ENCODE measurements at regions not wholly inside any gene's neighbourhood (a gene's known extent, or its start where the extent isn't known, plus 50 kb on each side); places are given as distances from the start of the nearest gene placed in this dataset.

DNA sequence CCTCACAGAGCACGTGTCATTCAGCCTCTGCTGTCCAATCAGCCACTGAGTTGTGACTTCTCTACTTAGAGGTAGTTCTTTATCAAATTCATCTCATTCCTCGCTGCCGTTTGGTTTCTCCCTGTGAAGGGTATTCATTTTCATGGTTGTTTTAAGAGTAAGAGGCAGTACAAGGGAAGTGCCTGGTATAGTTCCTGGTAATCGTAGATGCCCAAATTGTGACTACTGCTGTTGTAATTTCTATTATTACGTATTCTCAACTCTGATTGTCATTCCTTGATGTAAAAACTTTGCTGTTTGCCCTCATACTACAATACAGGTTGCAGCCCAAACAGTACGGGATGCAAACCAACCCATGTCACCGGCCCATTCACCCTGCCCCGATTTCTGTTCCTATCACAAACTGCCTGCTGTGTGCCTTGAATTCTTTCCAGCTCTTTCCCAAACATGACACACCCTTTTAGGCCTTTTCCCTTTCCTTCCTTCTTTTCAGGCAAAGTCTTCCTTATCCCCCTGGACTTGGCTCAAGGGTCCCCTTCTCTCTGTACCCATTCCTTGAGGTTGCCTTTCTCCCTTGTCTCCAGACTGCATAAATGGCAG is 93.0 kb downstream of the SLC25A47 start:
- Histone ChIP-seq H3K9me3 (replicated peaks; ENCODE audit: control insufficient read depth, insufficient read depth, low read depth, low read length) (no peaks in the 10 kb centered on the region), H3K4me3 (no peak overlapping the region), H3K79me2 (ENCODE audit: control insufficient read depth, insufficient read depth, low read length) (no peaks in the 10 kb centered on the region), H3K27me3 (ENCODE audit: control insufficient read depth in 2 of 2, insufficient read depth in 2 of 2, low read length in 2 of 2) (no peaks in the 10 kb centered on the region), H3K4me1 (replicated peaks in 1 of 2; ENCODE audit: control insufficient read depth in 2 of 2, insufficient read depth in 2 of 2, low read length in 2 of 2) (peaks cover 9% of the 10 kb centered on the region in 2 experiments; a peak in 3 of 5 replicates), H3K27ac (ENCODE audit: extremely low read depth, low read depth, low read length) (no peak overlapping the region), H3K9me1 (ENCODE audit: control insufficient read depth, insufficient read depth, low read length) (peaks cover 3% of the 10 kb centered on the region), H3K9ac (ENCODE audit: insufficient read depth in 1 of 2, low read depth in 2 of 2, low read length in 2 of 2) (no peak overlapping the region), H3K4me2 (ENCODE audit: insufficient read depth, low read length) (no peak overlapping the region), H2AFZ (ENCODE audit: low read depth, low read length) (no peak overlapping the region), H3K36me3 (ENCODE audit: control insufficient read depth, insufficient read depth, low read length) (no peaks in the 10 kb centered on the region), H4K20me1 (replicated peaks; ENCODE audit: control insufficient read depth, insufficient read depth, low read length) (no peaks in the 10 kb centered on the region)
- FAIRE-seq, result no peak
- 0 out of 2 replicates have a peak, but pooled peaks have one; percentile 29 for TF ChIP-seq PKNOX1 (IDR thresholded peaks at IDR 0.05)
- no peak for TF ChIP-seq HDAC8 (tag; IDR thresholded peaks at IDR 0.05)
- ChIA-PET CTCF (ENCODE audit: low intra/inter-chr PET ratio) (no interaction called here), POLR2A (interaction anchor here (2.1 kb wide), 1 partner anchor 9 kb away, joined by 5 read pairs; no protein-coding TSS in a partner anchor)
- intact Hi-C loops (cut with micrococcal nuclease), result no loop called here
- in situ Hi-C loops (cut with MboI), result no loop called here
- WGBS (ENCODE audit: insufficient coverage, low coverage, missing lambda C conversion rate), result 48% methylated on average over 8 of the region's 8 CpGs
- BruUV-seq (replicated peaks), result no TSS peak
- no peak for DNase-seq (ENCODE audit: extremely low read depth in 1 of 4, low spot score in 3 of 4)
- no peak for ATAC-seq
